Peyer's patch (tissue), 4 donors: ENCODE measurements at regions not wholly inside any gene's neighbourhood (a gene's known extent, or its start where the extent isn't known, plus 50 kb on each side); places are given as distances from the start of the nearest gene placed in this dataset.

Experiments used
- CTCF ChIP-seq, 6 experiments: fragments of 450-650 bp in 4 of 6; fragments of 200-600 bp in 2 of 6; sonication (generic) in 1 of 6; IDR thresholded peaks; one replicate each; pipeline ENCODE4 v1.5.1; 2017 to 2019; ENCODE audit warnings: antibody characterized with exemption in 6 of 6, mild to moderate bottlenecking in 3 of 6, moderate library complexity in 1 of 6
- POLR2A ChIP-seq, 2 donors: fragments of 450-650 bp; IDR thresholded peaks; one replicate each; pipeline ENCODE4 v1.5.1; 2017; ENCODE audit warnings: antibody characterized with exemption in 2 of 2, mild to moderate bottlenecking in 2 of 2, moderate library complexity in 2 of 2

- TF ChIP-seq CTCF (IDR thresholded peaks at IDR 0.05) (no peak), POLR2A (IDR thresholded peaks at IDR 0.05) (no peak)
Observed at GRCh38 chrX:121132675-121133074, 85.3 kb downstream of the GLUD2 start.
